HG03565 (cell line): ENCODE measurements at regions not wholly inside any gene's neighbourhood (a gene's known extent, or its start where the extent isn't known, plus 50 kb on each side); places are given as distances from the start of the nearest gene placed in this dataset.
"Not testable (repeated sequence)": the region's sequence is repeated elsewhere in the genome, so short reads cannot be mapped to it uniquely, and the experiment has no call there.

ENCODE experiments used
- ATAC-seq: cut with Tn5 transposase; IDR thresholded peaks from one replicate; pipeline ENCODE4 v1.9.1; 2021; ENCODE audit warnings: mild to moderate bottlenecking, moderate library complexity; ENCODE audit not compliant: unreplicated experiment

GRCh38 chr3:104175696-104176095, 1191.0 kb upstream of the ALCAM start:
- no peak for ATAC-seq

GRCh38 chr3:104176706-104177105, 1190.0 kb upstream of the ALCAM start:
- no peak for ATAC-seq

DNA sequence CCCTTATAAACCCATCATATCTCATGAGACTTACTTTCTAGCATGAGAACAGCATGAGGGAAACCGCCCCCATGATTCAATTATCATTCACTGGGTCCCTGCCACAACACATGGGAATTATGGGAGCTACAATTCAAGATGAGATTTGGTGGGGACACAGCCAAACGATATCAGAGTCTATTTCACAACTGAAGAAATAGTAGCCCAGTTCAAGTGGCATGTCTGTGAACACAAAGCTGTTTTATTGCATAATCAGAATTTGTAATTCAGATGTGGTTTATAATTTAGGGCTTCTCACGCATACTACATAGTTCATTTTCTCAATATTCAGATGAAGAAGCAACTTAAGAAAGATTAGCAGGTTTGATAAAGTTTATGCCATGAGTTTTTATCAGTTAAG, 1188.0 kb upstream of the ALCAM start:
- ATAC-seq, result no peak

DNA sequence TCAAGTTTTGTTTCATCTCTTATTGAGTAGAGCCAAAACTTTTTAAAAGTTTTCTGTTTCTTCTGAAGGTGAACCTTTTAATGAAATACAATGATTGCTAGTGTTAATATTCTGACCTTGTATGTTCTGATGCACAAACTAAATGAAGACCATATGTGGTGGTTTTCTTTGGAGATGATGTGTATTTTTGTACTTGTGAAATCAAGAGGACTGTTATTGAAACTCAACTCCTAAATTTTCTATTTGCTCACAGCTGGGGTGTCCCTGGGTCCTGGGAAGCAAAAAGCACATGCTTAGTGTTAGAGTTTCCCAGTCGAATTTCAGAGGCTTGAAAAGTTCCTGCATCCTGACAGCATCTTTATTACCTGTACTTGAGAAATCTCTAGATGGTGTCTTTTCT, 1185.8 kb upstream of the ALCAM start:
- no peak for ATAC-seq

GRCh38 chr3:104190681-104191080, 1176.0 kb upstream of the ALCAM start:
- no peak for ATAC-seq

GRCh38 chr3:104198131-104198530, 1168.6 kb upstream of the ALCAM start:
- ATAC-seq, result no peak

- no peak for ATAC-seq
Measured at GRCh38 chr3:104206925-104207324, 1159.8 kb upstream of the ALCAM start.

- ATAC-seq, result no peak
Measured at GRCh38 chr3:104214277-104214676, 1152.4 kb upstream of the ALCAM start.

DNA sequence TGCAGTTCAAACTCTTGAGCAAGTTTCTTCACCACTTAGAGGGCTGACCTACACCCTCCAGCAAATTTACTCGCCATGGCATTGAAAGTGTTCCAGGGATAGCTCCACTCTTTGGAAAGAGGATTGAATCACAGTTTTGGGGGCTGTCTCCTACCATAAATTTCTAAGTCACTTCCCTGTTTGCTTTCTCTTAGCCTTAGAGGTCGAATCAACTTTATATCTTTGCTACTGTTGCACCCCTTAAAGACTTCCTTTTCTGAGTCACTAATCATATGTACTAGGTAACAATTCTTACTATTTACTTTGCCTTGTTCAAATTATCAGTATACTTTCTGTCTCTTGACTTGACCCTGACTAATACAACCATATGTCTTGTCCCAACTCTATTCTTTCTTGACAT, 1151.8 kb upstream of the ALCAM start:
- ATAC-seq, result no peak

DNA sequence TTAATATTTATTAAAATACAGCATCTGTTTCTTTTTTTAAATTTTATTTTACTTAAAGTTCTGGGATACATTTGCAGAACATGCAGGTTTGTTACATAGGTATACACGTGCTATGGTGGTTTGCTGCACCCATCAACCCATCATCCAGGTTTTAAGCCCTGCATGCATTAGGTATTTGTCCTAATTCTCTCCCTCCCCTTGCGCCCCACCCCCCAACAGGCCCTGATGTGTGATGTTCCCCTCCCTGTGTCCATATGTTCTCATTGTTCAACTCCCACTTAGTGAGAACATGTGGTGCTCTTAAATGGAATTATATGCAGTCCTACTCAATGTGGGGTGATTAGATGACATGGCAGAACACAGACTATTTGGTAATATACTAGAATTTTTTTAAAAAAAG, 1147.7 kb upstream of the ALCAM start:
- not testable (repeated sequence) for ATAC-seq

DNA sequence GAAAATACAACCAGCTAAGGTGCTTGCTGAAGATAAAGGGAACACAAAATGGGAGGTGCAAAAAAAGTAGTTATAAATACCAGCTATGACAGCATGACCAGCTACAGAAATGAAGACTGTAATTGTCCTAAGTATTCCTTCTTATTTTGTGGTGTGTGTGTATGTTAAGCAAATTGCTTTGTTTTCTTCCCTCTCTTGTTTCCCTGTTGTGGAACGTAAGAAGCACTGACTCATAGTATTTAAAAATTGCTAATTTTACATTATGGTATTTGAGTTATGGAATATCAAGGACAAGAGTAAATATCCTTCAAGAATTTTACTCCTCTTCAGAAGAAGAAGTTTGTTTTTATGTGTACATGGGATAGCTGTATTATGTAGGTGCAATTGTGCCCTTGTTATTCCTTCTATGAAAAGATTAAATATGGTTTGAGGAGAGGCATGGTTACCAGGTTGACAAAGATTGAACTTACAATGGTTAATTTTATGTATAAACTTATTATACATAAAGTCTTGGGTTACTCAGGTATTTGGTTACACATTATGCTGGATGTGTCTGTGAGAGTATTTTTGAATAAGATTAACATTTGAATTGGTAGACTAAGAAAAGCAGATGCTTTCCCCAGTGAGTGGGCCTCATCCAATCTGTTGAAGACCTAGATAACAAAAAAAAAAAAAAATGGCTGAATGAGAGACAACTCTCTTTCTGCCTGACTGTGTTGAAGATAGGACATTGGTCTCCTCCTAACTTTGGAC, 1132.1 kb upstream of the ALCAM start:
- ATAC-seq, result no peak

DNA sequence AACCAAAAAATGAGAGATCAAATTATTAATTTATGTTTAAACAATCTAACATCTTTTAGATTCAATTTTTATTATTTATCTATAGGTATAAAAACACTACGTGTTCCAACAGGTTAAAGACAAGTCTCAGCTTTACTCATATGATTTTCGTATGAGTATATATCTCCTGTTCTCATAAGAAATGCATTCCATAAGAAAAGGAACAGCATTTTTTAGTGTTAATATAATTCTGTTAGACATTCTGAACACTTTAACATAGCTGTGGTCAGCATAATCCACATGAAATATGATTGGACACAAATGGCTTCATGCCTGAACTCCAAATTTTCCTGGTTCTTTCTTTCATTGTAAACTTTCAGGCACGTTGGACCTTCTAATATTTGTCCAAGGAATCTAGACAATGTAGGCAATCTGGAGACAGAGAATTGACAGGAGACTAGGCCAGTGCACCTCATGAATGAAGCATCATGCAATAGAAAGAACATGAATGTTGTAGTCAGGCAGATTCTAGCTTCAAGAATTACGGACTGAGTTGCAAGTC, 1122.0 kb upstream of the ALCAM start:
- no peak for ATAC-seq

DNA sequence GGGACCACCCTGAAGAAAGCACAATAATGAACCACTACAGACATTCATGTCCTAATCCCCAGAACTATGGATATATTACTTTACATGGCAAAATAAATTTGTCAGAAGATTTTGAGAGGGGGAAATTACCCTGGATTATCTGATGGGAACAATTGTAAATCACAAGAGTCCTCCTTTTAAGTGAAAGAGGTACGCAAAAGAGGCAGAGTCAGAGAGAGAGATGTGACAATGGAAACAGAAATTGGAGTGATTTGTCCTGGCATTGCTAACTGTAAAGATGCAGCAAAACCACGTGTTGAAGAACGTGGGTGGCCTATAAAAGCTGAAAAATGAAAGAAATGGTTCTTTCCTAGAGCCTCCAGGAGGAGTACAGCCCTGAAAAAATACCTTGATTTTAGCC, 1121.4 kb upstream of the ALCAM start:
- no peak for ATAC-seq

- ATAC-seq, result no peak
Measured at GRCh38 chr3:104245981-104246380, 1120.7 kb upstream of the ALCAM start.

- no peak for ATAC-seq
Measured at GRCh38 chr3:104257486-104257885, 1109.2 kb upstream of the ALCAM start.

GRCh38 chr3:104263477-104263876, 1103.2 kb upstream of the ALCAM start:
- ATAC-seq, result no peak

DNA sequence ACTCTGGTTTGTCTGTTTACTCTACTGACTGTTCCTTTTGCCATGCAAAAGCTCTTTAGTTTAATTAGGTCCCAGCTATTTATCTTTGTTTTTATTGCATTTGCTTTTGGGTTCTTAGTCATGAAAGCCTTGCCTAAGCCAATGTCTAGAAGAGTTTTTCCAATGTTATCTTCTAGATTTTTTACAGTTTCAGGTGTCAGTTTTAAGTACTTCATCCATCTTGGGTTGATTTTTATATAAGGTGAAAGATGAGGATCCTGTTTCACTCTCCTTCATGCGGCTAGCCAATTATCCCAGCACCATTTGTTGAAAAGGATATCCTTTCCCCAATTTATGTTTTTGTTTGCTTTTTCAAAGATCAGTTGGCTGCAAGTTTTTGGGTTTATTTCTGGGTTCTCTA, 1100.5 kb upstream of the ALCAM start:
- not testable (repeated sequence) for ATAC-seq

GRCh38 chr3:104269771-104270170, 1096.9 kb upstream of the ALCAM start:
- no peak for ATAC-seq

GRCh38 chr3:104273046-104273649, 1093.6 kb upstream of the ALCAM start:
- ATAC-seq, result peak; percentile 63

- ATAC-seq, result no peak
Measured at GRCh38 chr3:104275199-104275598, 1091.5 kb upstream of the ALCAM start.

GRCh38 chr3:104279617-104280016, 1087.1 kb upstream of the ALCAM start:
- ATAC-seq, result no peak

GRCh38 chr3:104281713-104282112, 1085.0 kb upstream of the ALCAM start:
- no peak for ATAC-seq
